ENCODE measurements at regions not wholly inside any gene's neighbourhood (a gene's known extent, or its start where the extent isn't known, plus 50 kb on each side); places are given as distances from the start of the nearest gene placed in this dataset.
A peak's percentile ranks its signal among the peaks of the same experiment; 100 is the strongest.

DNA sequence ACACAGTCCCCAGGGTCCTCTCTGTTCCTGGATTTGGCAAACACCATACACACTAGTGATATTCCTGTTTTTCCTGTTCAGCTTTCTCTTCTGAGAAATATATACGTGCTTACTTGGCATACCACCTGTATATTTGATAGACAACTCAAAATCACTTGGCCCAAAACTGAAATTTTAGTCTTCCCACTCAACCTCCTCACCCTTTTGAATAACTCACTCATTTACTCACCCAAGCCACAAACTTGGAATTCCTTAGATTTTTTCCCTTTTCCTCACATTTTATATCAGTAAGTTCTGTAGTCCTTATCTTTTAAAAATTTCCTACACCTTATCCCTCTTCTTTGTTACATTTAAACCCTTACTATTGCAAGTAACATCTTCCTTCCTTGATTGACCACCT lies 143.4 kb downstream of the PPP1R3A start:
- DNase-seq, result no peak
- no TSS peak for BruUV-seq (replicated peaks)
- Mint-ChIP-seq H3K27ac (ENCODE audit: unreplicated experiment) (no peak overlapping the region), H3K27me3 (ENCODE audit: unreplicated experiment) (no peaks in the 10 kb centered on the region), H3K4me3 (ENCODE audit: low read depth, unreplicated experiment) (no peak overlapping the region), H3K9me3 (ENCODE audit: low read depth, unreplicated experiment) (no peaks in the 10 kb centered on the region), H3K36me3 (ENCODE audit: insufficient read depth, unreplicated experiment) (no peaks in the 10 kb centered on the region), H3K4me1 (ENCODE audit: low read depth, unreplicated experiment) (peaks cover 5% of the 10 kb centered on the region)
- CTCF ChIA-PET, result interaction anchor here (1.1 kb wide), 1 partner anchor 99 kb away, joined by 3 read pairs; no protein-coding TSS in a partner anchor
- intact Hi-C loops (cut with micrococcal nuclease; ENCODE audit: unreplicated experiment), result loop anchor here (10.0 kb wide), 1 partner anchor 239 kb away; no protein-coding TSS in a partner anchor
- TF ChIP-seq, protein P1, sequence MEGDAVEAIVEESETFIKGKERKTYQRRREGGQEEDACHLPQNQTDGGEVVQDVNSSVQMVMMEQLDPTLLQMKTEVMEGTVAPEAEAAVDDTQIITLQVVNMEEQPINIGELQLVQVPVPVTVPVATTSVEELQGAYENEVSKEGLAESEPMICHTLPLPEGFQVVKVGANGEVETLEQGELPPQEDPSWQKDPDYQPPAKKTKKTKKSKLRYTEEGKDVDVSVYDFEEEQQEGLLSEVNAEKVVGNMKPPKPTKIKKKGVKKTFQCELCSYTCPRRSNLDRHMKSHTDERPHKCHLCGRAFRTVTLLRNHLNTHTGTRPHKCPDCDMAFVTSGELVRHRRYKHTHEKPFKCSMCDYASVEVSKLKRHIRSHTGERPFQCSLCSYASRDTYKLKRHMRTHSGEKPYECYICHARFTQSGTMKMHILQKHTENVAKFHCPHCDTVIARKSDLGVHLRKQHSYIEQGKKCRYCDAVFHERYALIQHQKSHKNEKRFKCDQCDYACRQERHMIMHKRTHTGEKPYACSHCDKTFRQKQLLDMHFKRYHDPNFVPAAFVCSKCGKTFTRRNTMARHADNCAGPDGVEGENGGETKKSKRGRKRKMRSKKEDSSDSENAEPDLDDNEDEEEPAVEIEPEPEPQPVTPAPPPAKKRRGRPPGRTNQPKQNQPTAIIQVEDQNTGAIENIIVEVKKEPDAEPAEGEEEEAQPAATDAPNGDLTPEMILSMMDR (IDR thresholded peaks at IDR 0.05; ENCODE audit: unreplicated experiment), result no peak

DNA sequence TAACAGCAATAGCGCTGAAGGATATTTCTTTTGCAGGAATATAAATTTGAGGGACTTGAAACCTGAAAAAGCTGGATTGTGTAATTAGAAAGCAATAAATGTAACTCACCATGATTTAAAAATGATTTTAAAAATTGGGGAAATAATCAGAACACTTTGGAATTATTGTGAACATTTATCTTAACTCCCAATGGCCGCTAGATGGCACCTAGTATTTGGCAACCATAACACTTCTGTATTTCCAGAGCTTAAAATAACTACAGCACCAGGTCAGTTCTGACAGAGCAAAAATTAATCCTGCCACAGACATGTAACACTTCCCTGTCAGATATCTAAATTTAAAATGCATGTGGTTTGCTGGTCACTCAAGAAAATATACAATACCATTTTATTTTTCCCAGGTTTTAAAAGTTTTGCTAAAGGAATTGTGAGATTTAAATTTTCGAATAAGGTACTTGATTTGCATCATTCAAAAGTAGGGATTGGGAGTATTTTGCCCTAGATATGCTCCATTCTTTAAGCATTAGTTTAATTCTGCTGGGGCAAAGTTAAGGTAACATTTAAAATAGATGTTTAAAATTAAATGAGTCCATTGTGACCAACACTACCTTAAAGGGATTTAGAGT lies 144.5 kb downstream of the PPP1R3A start:
- H3K4me3 Mint-ChIP-seq (ENCODE audit: low read depth, unreplicated experiment), result no peak overlapping the region
- peaks cover 5% of the 10 kb centered on the region for H3K4me1 Mint-ChIP-seq (ENCODE audit: low read depth, unreplicated experiment)
- no peaks in the 10 kb centered on the region for H3K27me3 Mint-ChIP-seq (ENCODE audit: unreplicated experiment)
- H3K9me3 Mint-ChIP-seq (ENCODE audit: low read depth, unreplicated experiment), result no peaks in the 10 kb centered on the region
- DNase-seq, result peak; percentile 29
- intact Hi-C loops (cut with micrococcal nuclease; ENCODE audit: unreplicated experiment), result loop anchor here (10.0 kb wide), 1 partner anchor 241 kb away; no protein-coding TSS in a partner anchor
- no TSS peak for BruUV-seq (replicated peaks)
- CTCF ChIA-PET, result interaction anchor here (0.9 to 1.1 kb wide), 2 partner anchors 8 to 100 kb away, joined by 3 to 5 read pairs; no protein-coding TSS in a partner anchor
- H3K27ac Mint-ChIP-seq (ENCODE audit: unreplicated experiment), result no peak overlapping the region
- TF ChIP-seq, protein P1 (IDR thresholded peaks at IDR 0.05; ENCODE audit: unreplicated experiment), result no peak
- H3K36me3 Mint-ChIP-seq (ENCODE audit: insufficient read depth, unreplicated experiment), result no peaks in the 10 kb centered on the region

DNA sequence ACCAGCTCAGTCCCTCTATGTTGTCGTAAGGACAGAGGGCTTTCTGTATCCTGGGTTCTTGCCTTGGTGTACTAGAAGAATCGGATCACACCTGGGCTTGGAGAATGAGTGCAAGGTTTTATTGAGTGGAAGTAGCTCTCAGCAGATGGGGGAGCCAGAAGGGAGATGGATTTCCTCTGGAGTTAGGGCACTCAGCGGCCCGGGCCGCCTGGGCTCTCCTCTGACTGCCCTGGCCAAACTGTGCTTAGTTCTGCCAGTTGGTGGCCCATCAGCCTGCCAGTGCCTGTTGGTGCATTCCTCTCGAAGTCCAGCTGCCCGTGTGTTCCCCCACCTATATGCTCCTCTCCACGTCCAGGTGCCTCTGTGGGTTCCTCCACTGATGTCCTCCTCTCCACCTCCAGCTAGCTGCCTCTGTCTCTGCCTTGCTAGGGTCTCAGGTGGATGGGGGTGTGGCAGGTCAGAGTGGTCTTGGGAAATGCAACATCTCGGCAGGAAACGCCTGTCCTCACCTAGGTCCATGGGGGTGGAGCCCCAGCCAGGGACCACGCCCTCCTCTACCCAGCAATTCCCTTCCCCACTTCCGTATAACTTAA lies 148.6 kb downstream of the PPP1R3A start:
- TF ChIP-seq, protein P1 (IDR thresholded peaks at IDR 0.05; ENCODE audit: unreplicated experiment), result no peak
- no TSS peak for BruUV-seq (replicated peaks)
- Mint-ChIP-seq H3K9me3 (ENCODE audit: low read depth, unreplicated experiment) (no peaks in the 10 kb centered on the region), H3K36me3 (ENCODE audit: insufficient read depth, unreplicated experiment) (no peaks in the 10 kb centered on the region), H3K27ac (ENCODE audit: unreplicated experiment) (no peak overlapping the region), H3K27me3 (ENCODE audit: unreplicated experiment) (no peaks in the 10 kb centered on the region), H3K4me3 (ENCODE audit: low read depth, unreplicated experiment) (no peak overlapping the region), H3K4me1 (ENCODE audit: low read depth, unreplicated experiment) (peaks cover 1% of the 10 kb centered on the region)
- CTCF ChIA-PET, result no interaction called here
- intact Hi-C loops (cut with micrococcal nuclease; ENCODE audit: unreplicated experiment), result loop anchor here (10.0 kb wide), 1 partner anchor 245 kb away; no protein-coding TSS in a partner anchor
- no peak for DNase-seq

DNA sequence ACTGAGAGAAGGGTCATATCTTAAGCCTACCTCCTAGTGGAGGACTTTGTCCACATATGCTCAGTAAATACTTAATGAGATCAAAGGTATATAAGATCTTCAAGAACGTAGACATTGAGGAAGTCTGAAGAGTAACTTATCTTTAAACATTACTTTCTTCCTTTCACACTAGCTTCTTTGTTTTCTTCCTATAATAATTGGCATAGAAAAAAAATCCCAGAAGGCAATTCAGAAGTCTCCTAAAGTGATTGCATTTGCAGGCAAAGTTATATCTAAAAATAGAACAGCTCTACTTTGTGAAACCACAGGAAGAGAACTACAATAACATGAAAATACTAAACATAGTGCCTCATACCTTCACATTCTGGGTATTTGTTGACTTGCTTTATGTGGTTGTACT lies 150.4 kb downstream of the PPP1R3A start:
- intact Hi-C loops (cut with micrococcal nuclease; ENCODE audit: unreplicated experiment), result no loop called here
- Mint-ChIP-seq H3K4me3 (ENCODE audit: low read depth, unreplicated experiment) (no peak overlapping the region), H3K27me3 (ENCODE audit: unreplicated experiment) (no peaks in the 10 kb centered on the region), H3K27ac (ENCODE audit: unreplicated experiment) (no peak overlapping the region), H3K9me3 (ENCODE audit: low read depth, unreplicated experiment) (no peaks in the 10 kb centered on the region), H3K4me1 (ENCODE audit: low read depth, unreplicated experiment) (no peaks in the 10 kb centered on the region), H3K36me3 (ENCODE audit: insufficient read depth, unreplicated experiment) (no peaks in the 10 kb centered on the region)
- BruUV-seq (replicated peaks), result no TSS peak
- CTCF ChIA-PET, result no interaction called here
- DNase-seq, result no peak
- TF ChIP-seq, protein P1 (IDR thresholded peaks at IDR 0.05; ENCODE audit: unreplicated experiment), result no peak

Data from Calu3 (cell line).